SU-DHL-6 (cell line): ENCODE measurements at regions not wholly inside any gene's neighbourhood (a gene's known extent, or its start where the extent isn't known, plus 50 kb on each side); places are given as distances from the start of the nearest gene placed in this dataset.

ENCODE experiments used
- H2AFZ ChIP-seq: fragments of 200-600 bp; sonication (generic); 2 replicates; pipeline ENCODE4 v1.6.1; 2014; ENCODE audit warnings: low read depth, mild to moderate bottlenecking, moderate library complexity, mixed read lengths, antibody characterized with exemption, low read length; ENCODE audit not compliant: severe bottlenecking
- H3F3A ChIP-seq: fragments of 200-600 bp; shearing (Covaris generic); 2 replicates; pipeline ENCODE4 v1.6.0; 2016; ENCODE audit warnings: antibody characterized with exemption, mild to moderate bottlenecking; ENCODE audit not compliant: insufficient read depth
- H3K27ac ChIP-seq: fragments of 200-600 bp; sonication (generic); 2 replicates; pipeline ENCODE4 v1.5.1; 2016; ENCODE audit warnings: low read depth, mild to moderate bottlenecking, low read length, moderate library complexity, mixed read lengths
- H3K27me3 ChIP-seq: fragments of 200-600 bp; sonication (generic), shearing (Covaris generic); 2 replicates; pipeline ENCODE4 v1.6.0; 2014; ENCODE audit warnings: mild to moderate bottlenecking, low read length
- H3K36me3 ChIP-seq: fragments of 200-600 bp; sonication (generic); 2 replicates; pipeline ENCODE4 v1.6.1; 2014; ENCODE audit warnings: mild to moderate bottlenecking, low read length, mixed read lengths
- H3K4me2 ChIP-seq: fragments of 300-600, 200-600 bp; shearing (Covaris generic), sonication (generic); 2 replicates; pipeline ENCODE4 v1.6.0; 2014; ENCODE audit warnings: low read length, low read depth, mild to moderate bottlenecking; ENCODE audit not compliant: poor library complexity, severe bottlenecking
- H3K4me3 ChIP-seq: fragments of 200-600 bp; sonication (generic); 2 replicates; pipeline ENCODE4 v1.5.1; 2014; ENCODE audit warnings: antibody characterized with exemption, low read length, mild to moderate bottlenecking, mixed read lengths; ENCODE audit not compliant: insufficient read depth, poor library complexity, severe bottlenecking
- H3K79me2 ChIP-seq: fragments of 200-600 bp; sonication (generic); 2 replicates; pipeline ENCODE4 v1.6.1; 2014; ENCODE audit warnings: mild to moderate bottlenecking, low read length, moderate library complexity; ENCODE audit not compliant: insufficient read depth
- H3K9ac ChIP-seq: fragments of 200-600 bp; sonication (generic); 2 replicates; pipeline ENCODE4 v1.7.0; 2014; ENCODE audit warnings: mild to moderate bottlenecking, low read length
- H3K9me2 ChIP-seq: fragments of 200-600 bp; sonication (generic); replicated peaks from 2 replicates; pipeline ENCODE4 v1.6.1; 2014; ENCODE audit warnings: low read length; ENCODE audit not compliant: insufficient read depth
- H3K9me3 ChIP-seq: fragments of 200-600 bp; sonication (generic); 2 replicates; pipeline ENCODE4 v1.6.1; 2014; ENCODE audit warnings: low read length, mixed read lengths; ENCODE audit not compliant: insufficient read depth
- H4K20me1 ChIP-seq: fragments of 200-600 bp; sonication (generic); 2 replicates; pipeline ENCODE4 v1.6.1; 2014; ENCODE audit warnings: low read depth, mild to moderate bottlenecking, antibody characterized with exemption, low read length, moderate library complexity, mixed read lengths
- CTCF ChIP-seq: fragments of 200-600 bp; sonication (generic); IDR thresholded peaks from one replicate; pipeline ENCODE4 v1.5.1; 2017; ENCODE audit warnings: antibody characterized with exemption, mild to moderate bottlenecking, low read length, moderate library complexity; ENCODE audit not compliant: insufficient read depth, poor library complexity, severe bottlenecking
- EZH2phosphoT487 ChIP-seq: fragments of 200-600 bp; sonication (generic), shearing (Covaris generic); conservative IDR thresholded peaks from 2 replicates; pipeline ENCODE4 v1.6.1; 2018; ENCODE audit warnings: mild to moderate bottlenecking, antibody characterized with exemption, low read length, moderate library complexity, mixed read lengths

GRCh38 chr1:30179942-30180543, 543.3 kb downstream of the MATN1 start:
- H3K79me2 ChIP-seq: no peaks in the 10 kb centered on the region
- no peaks in the 10 kb centered on the region for H3F3A ChIP-seq
- no peaks in the 10 kb centered on the region for H3K9me2 ChIP-seq
- H4K20me1 ChIP-seq: 0 out of 2 replicates have a peak, but pooled peaks cover 3% of the 10 kb centered on the region
- no peaks in the 10 kb centered on the region for H3K9me3 ChIP-seq
- no peaks in the 10 kb centered on the region for H3K36me3 ChIP-seq
- H3K9ac ChIP-seq: no peak overlapping the region
- no peak overlapping the region for H3K4me2 ChIP-seq
- no peaks in the 10 kb centered on the region; the same call in 1 of the 2 replicates for H3K27me3 ChIP-seq
- TF ChIP-seq EZH2phosphoT487 (no peak), CTCF (no peak)
- H2AFZ ChIP-seq: no peak overlapping the region
- H3K4me3 ChIP-seq: no peak overlapping the region
- no peak overlapping the region for H3K27ac ChIP-seq

- Histone ChIP-seq H3K9me2 (no peaks in the 10 kb centered on the region), H3K9ac (no peak overlapping the region), H3K27me3 (no peaks in the 10 kb centered on the region), H3K79me2 (no peaks in the 10 kb centered on the region), H2AFZ (no peak overlapping the region), H4K20me1 (0 out of 2 replicates have a peak, but pooled peaks cover 3% of the 10 kb centered on the region), H3K36me3 (no peaks in the 10 kb centered on the region), H3K9me3 (no peaks in the 10 kb centered on the region), H3K4me3 (no peak overlapping the region), H3K4me2 (no peak overlapping the region), H3K27ac (no peak overlapping the region), H3F3A (no peaks in the 10 kb centered on the region)
- no peak for TF ChIP-seq EZH2phosphoT487
- no peak for TF ChIP-seq CTCF
Measured at GRCh38 chr1:30176477-30176876, 546.9 kb downstream of the MATN1 start.

GRCh38 chr1:30174499-30174898, 548.9 kb downstream of the MATN1 start:
- no peaks in the 10 kb centered on the region for H3K79me2 ChIP-seq

More at GRCh38 chr1:30174499-30174898, 548.9 kb downstream of the MATN1 start:
- Histone ChIP-seq H3K27ac (no peak overlapping the region), H3K27me3 (no peaks in the 10 kb centered on the region), H4K20me1 (0 out of 2 replicates have a peak, but pooled peaks cover 3% of the 10 kb centered on the region), H3K9ac (no peak overlapping the region), H3K36me3 (no peaks in the 10 kb centered on the region), H3K9me3 (no peaks in the 10 kb centered on the region), H3K4me3 (no peak overlapping the region), H3F3A (no peaks in the 10 kb centered on the region), H3K9me2 (no peaks in the 10 kb centered on the region), H2AFZ (no peak overlapping the region), H3K4me2 (no peak overlapping the region)
- TF ChIP-seq CTCF (no peak), EZH2phosphoT487 (no peak)
